Stimulated activated CD8-positive, alpha-beta memory T cell treated with anti-CD3 and anti-CD28 coated beads, Interleukin-2, amount 100 ng/mL, for 48 hours (primary cell): ENCODE measurements at regions not wholly inside any gene's neighbourhood (a gene's known extent, or its start where the extent isn't known, plus 50 kb on each side); places are given as distances from the start of the nearest gene placed in this dataset.

Experiments
- DNase-seq, 2 donors: peaks; one replicate each; pipeline ENCODE4 v3.0.0-alpha.2; 2020; ENCODE audit warnings: low read depth in 2 of 2

GRCh38 chr5:56622141-56622540 lies 193.2 kb upstream of the MAP3K1 start:
- DNase-seq, result no peak

- DNase-seq, result no peak
Observed at GRCh38 chr5:56620903-56621677, 194.3 kb upstream of the MAP3K1 start.

GRCh38 chr5:56617998-56618397 lies 197.4 kb upstream of the MAP3K1 start:
- DNase-seq, result no peak

- DNase-seq, result no peak
Observed at GRCh38 chr5:56616454-56617160, 198.7 kb upstream of the MAP3K1 start.

GRCh38 chr5:56615361-56616153 lies 199.8 kb upstream of the MAP3K1 start:
- no peak for DNase-seq

- DNase-seq, result no peak
Observed at GRCh38 chr5:56612759-56613158, 202.6 kb upstream of the MAP3K1 start.

GRCh38 chr5:56612353-56612752 lies 203.0 kb upstream of the MAP3K1 start:
- no peak for DNase-seq

- no peak for DNase-seq
Observed at GRCh38 chr5:56610093-56610698, 205.2 kb upstream of the MAP3K1 start.

GRCh38 chr5:56608217-56608925 lies 207.0 kb upstream of the MAP3K1 start:
- DNase-seq, result no peak

GRCh38 chr5:56607551-56607950 lies 207.8 kb upstream of the MAP3K1 start:
- no peak for DNase-seq

GRCh38 chr5:56607074-56607473 lies 208.3 kb upstream of the MAP3K1 start:
- no peak for DNase-seq

- DNase-seq, result no peak
Observed at GRCh38 chr5:56606192-56606591, 209.2 kb upstream of the MAP3K1 start.

- no peak for DNase-seq
Observed at GRCh38 chr5:56605231-56605630, 210.1 kb upstream of the MAP3K1 start.

- no peak for DNase-seq
Observed at GRCh38 chr5:56601641-56602071, 213.7 kb upstream of the MAP3K1 start.

- DNase-seq, result no peak
Observed at GRCh38 chr5:56598941-56599340, 216.4 kb upstream of the MAP3K1 start.

GRCh38 chr5:56596155-56596554 lies 219.2 kb upstream of the MAP3K1 start:
- no peak for DNase-seq

GRCh38 chr5:56595566-56595965 lies 219.8 kb upstream of the MAP3K1 start:
- DNase-seq, result no peak

GRCh38 chr5:56594792-56595191 lies 220.6 kb upstream of the MAP3K1 start:
- DNase-seq, result no peak

- DNase-seq, result no peak
Observed at GRCh38 chr5:56591081-56591480, 224.3 kb upstream of the MAP3K1 start.

GRCh38 chr5:56589481-56589860 lies 225.9 kb upstream of the MAP3K1 start:
- DNase-seq, result no peak
